AG10803 (cell line): ENCODE measurements at regions not wholly inside any gene's neighbourhood (a gene's known extent, or its start where the extent isn't known, plus 50 kb on each side); places are given as distances from the start of the nearest gene placed in this dataset.

Source experiments
- DNase-seq: peaks from one replicate; pipeline ENCODE4 v3.0.0; 2010; ENCODE audit warnings: low read depth
- H3K4me3 ChIP-seq: 2 replicates; pipeline ENCODE4 v1.5.1; 2011; ENCODE audit warnings: mild to moderate bottlenecking, low read length, control low read depth
- TF ChIP-seq, protein P1 (sequence below): conservative IDR thresholded peaks from 2 replicates; pipeline ENCODE4 v1.5.1; 2011; ENCODE audit warnings: mild to moderate bottlenecking, low read length, control low read depth, inconsistent platforms

DNA sequence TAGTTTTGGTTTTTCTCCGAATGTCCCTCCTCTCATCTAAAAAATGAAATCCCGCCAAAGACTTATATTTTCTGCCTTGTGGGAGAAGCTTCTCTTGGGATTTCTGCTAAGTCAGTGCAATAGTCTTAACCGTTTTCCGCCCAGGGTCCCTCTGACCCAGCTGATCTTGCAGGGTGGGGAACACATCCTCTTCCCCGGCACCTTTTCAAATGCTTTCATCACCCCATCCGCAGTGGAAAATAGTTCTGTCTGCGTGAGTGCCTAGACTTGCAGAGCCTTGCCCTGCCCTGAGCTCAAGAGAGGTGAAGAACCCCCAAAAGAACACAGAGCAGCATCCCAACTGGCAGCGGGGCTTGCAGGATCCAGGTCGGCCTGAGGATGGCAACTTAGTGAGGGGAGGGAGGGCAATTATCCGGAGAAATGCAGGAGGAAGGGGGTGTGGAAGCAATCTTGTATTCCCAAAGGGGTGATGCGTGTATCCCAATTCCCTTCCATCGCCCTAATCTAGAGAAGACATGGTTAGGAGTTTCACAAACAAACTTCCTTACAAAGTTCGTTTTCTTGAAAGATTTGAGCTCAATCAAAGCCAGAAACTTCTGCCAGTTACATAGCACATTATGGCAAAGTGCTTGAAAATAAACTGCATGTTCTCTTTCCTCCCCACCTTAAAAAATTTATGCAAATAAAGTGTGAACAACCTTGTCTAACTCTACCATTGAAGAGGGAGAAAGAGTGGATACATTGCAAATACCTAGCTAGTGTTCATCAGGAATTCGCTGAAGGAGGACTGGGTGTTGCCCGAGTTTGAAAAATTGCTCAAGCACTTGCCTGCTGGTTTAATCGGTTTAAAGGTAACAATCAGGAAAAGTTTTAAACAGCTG, 79.9 kb downstream of the NR2F2 start:
- no peak for DNase-seq
- TF ChIP-seq, protein P1, sequence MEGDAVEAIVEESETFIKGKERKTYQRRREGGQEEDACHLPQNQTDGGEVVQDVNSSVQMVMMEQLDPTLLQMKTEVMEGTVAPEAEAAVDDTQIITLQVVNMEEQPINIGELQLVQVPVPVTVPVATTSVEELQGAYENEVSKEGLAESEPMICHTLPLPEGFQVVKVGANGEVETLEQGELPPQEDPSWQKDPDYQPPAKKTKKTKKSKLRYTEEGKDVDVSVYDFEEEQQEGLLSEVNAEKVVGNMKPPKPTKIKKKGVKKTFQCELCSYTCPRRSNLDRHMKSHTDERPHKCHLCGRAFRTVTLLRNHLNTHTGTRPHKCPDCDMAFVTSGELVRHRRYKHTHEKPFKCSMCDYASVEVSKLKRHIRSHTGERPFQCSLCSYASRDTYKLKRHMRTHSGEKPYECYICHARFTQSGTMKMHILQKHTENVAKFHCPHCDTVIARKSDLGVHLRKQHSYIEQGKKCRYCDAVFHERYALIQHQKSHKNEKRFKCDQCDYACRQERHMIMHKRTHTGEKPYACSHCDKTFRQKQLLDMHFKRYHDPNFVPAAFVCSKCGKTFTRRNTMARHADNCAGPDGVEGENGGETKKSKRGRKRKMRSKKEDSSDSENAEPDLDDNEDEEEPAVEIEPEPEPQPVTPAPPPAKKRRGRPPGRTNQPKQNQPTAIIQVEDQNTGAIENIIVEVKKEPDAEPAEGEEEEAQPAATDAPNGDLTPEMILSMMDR: no peak
- H3K4me3 ChIP-seq: no peak overlapping the region

DNA sequence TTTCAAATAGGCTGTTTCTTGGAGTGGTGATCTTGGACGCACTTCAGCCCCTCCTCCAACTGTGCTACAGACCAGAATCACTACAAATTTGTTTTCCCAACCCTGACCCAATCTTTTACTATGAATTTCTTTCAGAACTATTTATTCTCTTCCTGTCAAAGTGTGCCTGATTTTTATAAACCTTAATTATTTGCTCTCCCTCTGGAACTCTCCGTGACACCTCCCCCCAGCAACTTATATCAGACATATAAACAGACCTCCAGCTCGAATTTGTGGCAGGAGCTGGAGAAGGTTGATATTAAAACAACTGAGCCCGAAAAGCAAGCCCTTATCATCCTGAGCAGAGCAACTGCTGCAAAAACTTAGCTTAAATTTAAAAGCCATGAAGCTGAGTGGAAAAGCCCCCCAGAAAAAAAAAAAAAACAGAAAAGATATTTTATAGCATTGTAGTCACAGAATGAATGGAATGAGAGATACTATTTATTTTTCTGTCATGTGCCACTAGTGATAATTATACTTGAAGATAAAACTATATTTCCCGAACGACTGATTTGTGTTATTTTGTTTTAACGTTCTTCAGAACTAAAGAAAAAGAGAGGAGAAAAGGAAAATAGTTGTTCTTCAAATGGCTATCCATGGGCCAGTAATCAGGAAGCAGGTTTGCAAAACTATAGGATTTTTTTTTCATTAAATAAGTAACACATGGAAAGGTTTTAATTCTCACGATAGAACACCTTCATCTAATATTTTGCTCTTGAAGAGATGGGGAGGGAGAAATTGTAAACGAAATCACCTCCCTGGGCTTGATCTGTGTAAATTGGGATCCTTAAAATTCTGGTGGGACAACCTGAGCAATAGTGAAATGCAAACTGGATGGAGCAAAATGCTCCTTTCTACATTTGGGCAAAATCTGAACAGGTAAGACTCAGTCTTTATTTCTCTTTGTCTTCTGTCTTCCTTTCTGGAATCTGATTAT, 80.8 kb downstream of the NR2F2 start:
- no peak for DNase-seq
- TF ChIP-seq, protein P1: no peak
- H3K4me3 ChIP-seq: no peak overlapping the region

DNA sequence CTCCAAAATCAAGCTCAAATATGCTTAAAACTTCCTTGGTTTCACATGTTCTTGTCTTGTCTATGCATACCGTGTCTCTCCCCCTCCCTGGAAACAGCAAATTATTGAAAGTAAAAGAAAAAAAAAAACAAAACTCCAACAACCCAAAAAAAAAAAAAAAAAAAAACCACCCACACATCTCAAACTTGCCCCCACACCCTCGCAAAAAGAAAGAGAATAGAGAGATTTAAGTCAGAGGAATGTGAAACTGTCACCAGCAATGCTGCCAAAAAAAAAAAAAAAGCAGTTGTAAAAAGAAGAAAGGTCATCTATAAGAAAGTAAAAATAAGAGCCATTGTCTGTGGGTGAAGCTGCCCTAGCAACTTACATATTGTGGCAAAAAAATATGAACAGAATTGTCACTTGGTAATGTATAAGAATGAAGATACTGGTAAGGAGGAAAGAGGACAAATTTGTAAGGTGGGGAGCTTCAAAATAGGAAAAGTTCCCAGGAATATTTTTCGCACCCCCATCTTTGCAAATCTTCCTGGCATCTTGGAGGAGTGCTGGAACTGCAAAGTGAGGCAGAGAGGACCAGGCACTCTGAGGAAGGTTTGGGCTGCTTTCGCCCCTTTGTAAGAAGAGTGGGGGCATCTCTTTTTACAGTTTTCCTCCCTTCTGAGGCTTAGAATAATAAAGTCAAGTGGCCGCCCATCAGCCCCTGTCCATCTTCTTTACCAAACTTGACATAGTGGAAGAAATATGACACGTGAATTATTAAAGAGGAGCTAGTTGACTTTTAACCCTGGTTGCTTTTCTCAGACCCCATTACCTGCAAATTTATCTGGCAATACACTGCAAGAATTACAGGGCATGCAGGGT, 81.8 kb downstream of the NR2F2 start:
- TF ChIP-seq, protein P1: no peak
- no peak overlapping the region for H3K4me3 ChIP-seq
- no peak for DNase-seq

- no peak for DNase-seq
- TF ChIP-seq, protein P1: no peak
Measured at GRCh38 chr15:96412906-96413231, 82.4 kb downstream of the NR2F2 start.

DNA sequence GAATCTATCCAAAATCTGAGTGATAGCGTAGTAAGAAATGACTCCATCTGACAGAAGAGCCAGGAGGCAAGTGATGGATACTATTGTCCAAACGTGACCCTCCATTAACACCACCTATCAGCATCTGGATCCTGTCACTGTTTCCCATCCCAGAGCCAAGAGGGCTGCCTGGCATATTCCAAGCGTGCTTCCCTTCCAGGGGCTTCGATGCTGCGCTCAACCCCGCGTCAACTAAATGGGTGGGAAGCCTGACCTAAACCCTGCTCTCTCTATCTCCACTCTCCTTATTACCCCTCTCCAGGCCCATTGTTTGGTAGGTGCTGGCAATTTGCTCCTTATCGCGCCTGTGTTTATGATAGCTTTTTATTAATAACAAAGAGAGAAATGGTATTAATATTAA, 83.2 kb downstream of the NR2F2 start:
- DNase-seq: no peak
- no peak overlapping the region for H3K4me3 ChIP-seq
- TF ChIP-seq, protein P1: no peak

More at GRCh38 chr15:96412906-96413231, 82.4 kb downstream of the NR2F2 start:
- no peak overlapping the region for H3K4me3 ChIP-seq

- TF ChIP-seq, protein P1: no peak
- DNase-seq: no peak
- H3K4me3 ChIP-seq: no peak overlapping the region
Measured at GRCh38 chr15:96414875-96415274, 84.4 kb downstream of the NR2F2 start.
